SK-N-SH (cell line): ENCODE measurements at regions not wholly inside any gene's neighbourhood (a gene's known extent, or its start where the extent isn't known, plus 50 kb on each side); places are given as distances from the start of the nearest gene placed in this dataset.
A peak's percentile ranks its signal among the peaks of the same experiment; 100 is the strongest.

Source experiments
- CTCF ChIA-PET: fragments of 300-600, 350-600 bp; formaldehyde crosslinking; extraction: SDS; loops from one replicate; lab custom pipeline; 2021; lab: Yijun Ruan, JAX
- POLR2A ChIA-PET: fragments of 350-600 bp; sonication (Branson Sonifier 250); formaldehyde crosslinking; extraction: SDS; loops from one replicate; lab custom pipeline; 2020; ENCODE audit warnings: antibody characterized with exemption, inconsistent platforms; lab: Yijun Ruan, JAX
- DNase-seq: peaks from one replicate; pipeline ENCODE4 v3.0.0; 2012
- H2AFZ ChIP-seq: fragments of 200-600 bp; sonication (generic); 2 replicates; pipeline ENCODE4 v1.8.1; 2016; ENCODE audit warnings: antibody characterized with exemption, mild to moderate bottlenecking, low read depth
- H3F3A ChIP-seq: fragments of 200-600 bp; sonication (generic); replicated peaks from 2 replicates; pipeline ENCODE3; 2016; ENCODE audit warnings: antibody characterized with exemption, mild to moderate bottlenecking; ENCODE audit not compliant: insufficient read depth
- H3K27ac ChIP-seq, 2 experiments: fragments of 200-500 bp in 1 of 2; fragments of 200-600 bp in 1 of 2; sonication (Bioruptor generic) in 1 of 2; sonication (generic), shearing (Covaris generic) in 1 of 2; 2 replicates each; pipeline versions ENCODE4 v1.5.1 to v1.6.1; 2014 to 2016; ENCODE audit warnings: low read depth in 2 of 2, inconsistent platforms in 1 of 2, low read length in 1 of 2, mild to moderate bottlenecking in 1 of 2, mixed read lengths in 1 of 2
- H3K27me3 ChIP-seq: fragments of 200-600 bp; sonication (generic), shearing (Covaris generic); 2 replicates; pipeline ENCODE4 v1.6.1; 2016; ENCODE audit warnings: mixed run types; ENCODE audit not compliant: insufficient read depth
- H3K36me3 ChIP-seq, 2 experiments: fragments of 200-500 bp in 1 of 2; fragments of 200-600 bp in 1 of 2; sonication (Bioruptor generic) in 1 of 2; sonication (generic) in 1 of 2; replicated peaks in 1 of 2; 2 replicates each; pipeline versions ENCODE3 to v1.5.1; 2014 to 2016; ENCODE audit warnings: low read length in 1 of 2, mild to moderate bottlenecking in 1 of 2; ENCODE audit not compliant: insufficient read depth in 2 of 2, control insufficient read depth in 1 of 2
- H3K4me1 ChIP-seq, 2 experiments: fragments of 200-500 bp in 1 of 2; fragments of 200-600 bp in 1 of 2; sonication (Bioruptor generic) in 1 of 2; sonication (generic), shearing (Covaris generic) in 1 of 2; 2 replicates each; pipeline versions ENCODE4 v1.5.1 to v1.6.1; 2014 to 2016; ENCODE audit warnings: low read depth in 1 of 2, low read length in 1 of 2, mixed run types in 1 of 2; ENCODE audit not compliant: insufficient read depth in 2 of 2, control insufficient read depth in 1 of 2
- H3K4me2 ChIP-seq: fragments of 200-600 bp; sonication (generic), shearing (Covaris generic); 2 replicates; pipeline ENCODE4 v1.6.1; 2017; ENCODE audit warnings: mixed run types
- H3K4me3 ChIP-seq, 2 experiments: fragments of 200-500 bp in 1 of 2; fragments of 200-600 bp in 1 of 2; sonication (Bioruptor generic) in 1 of 2; sonication (generic), shearing (Covaris generic) in 1 of 2; 2 replicates each; pipeline versions ENCODE4 v1.5.1 to v1.8.1; 2014 to 2016; ENCODE audit warnings: low read depth in 2 of 2, inconsistent platforms in 1 of 2, low read length in 1 of 2, mild to moderate bottlenecking in 1 of 2, mixed read lengths in 1 of 2, moderate library complexity in 1 of 2
- H3K79me2 ChIP-seq: fragments of 200-600 bp; sonication (generic); 2 replicates; pipeline ENCODE4 v1.8.1; 2017; ENCODE audit warnings: mild to moderate bottlenecking; ENCODE audit not compliant: insufficient read depth
- H3K9ac ChIP-seq: fragments of 200-600 bp; sonication (generic); 2 replicates; pipeline ENCODE4 v1.6.1; 2017; ENCODE audit warnings: mixed run types
- H3K9me2 ChIP-seq: fragments of 200-600 bp; sonication (generic); 2 replicates; pipeline ENCODE4 v1.6.1; 2017; ENCODE audit warnings: mixed run types
- H3K9me3 ChIP-seq: fragments of 200-600 bp; sonication (generic); 2 replicates; pipeline ENCODE4 v1.6.1; 2017; ENCODE audit warnings: mixed run types, mild to moderate bottlenecking, moderate library complexity
- H4K20me1 ChIP-seq: fragments of 200-600 bp; sonication (generic); 2 replicates; pipeline ENCODE4 v1.6.1; 2017; ENCODE audit warnings: mild to moderate bottlenecking, mixed run types; ENCODE audit not compliant: insufficient read depth
- EP300 ChIP-seq, 2 experiments: IDR thresholded peaks; 2 replicates each; pipeline versions ENCODE4 v1.4.0 to v1.6.1; 2012; ENCODE audit warnings: borderline replicate concordance in 1 of 2, low read depth in 1 of 2, low read length in 1 of 2
- EZH2phosphoT487 ChIP-seq: fragments of 200-600 bp; sonication (generic); IDR thresholded peaks from 2 replicates; pipeline ENCODE4 v1.6.1; 2017; ENCODE audit warnings: low read depth, mixed run types, mild to moderate bottlenecking, antibody characterized with exemption, moderate library complexity, borderline replicate concordance
- FOSL2 ChIP-seq: IDR thresholded peaks from 2 replicates; pipeline ENCODE4 v1.4.0; 2012; ENCODE audit warnings: low read depth, mild to moderate bottlenecking, moderate library complexity, borderline replicate concordance
- FOXM1 ChIP-seq: IDR thresholded peaks from 2 replicates; pipeline ENCODE4 v1.4.0; 2012; ENCODE audit warnings: low read depth, mild to moderate bottlenecking
- GATA2 ChIP-seq: sonication (generic); formaldehyde crosslinking; IDR thresholded peaks from 2 replicates; pipeline ENCODE4 v1.5.0; 2020; ENCODE audit warnings: mild to moderate bottlenecking, missing genetic modification reagents
- MAX ChIP-seq: IDR thresholded peaks from 2 replicates; pipeline ENCODE4 v1.4.0; 2012; ENCODE audit warnings: low read depth
- MEF2A ChIP-seq: IDR thresholded peaks from 2 replicates; pipeline ENCODE4 v1.4.0; 2012; ENCODE audit warnings: low read depth, borderline replicate concordance
- MXI1 ChIP-seq: IDR thresholded peaks from 2 replicates; pipeline ENCODE4 v1.6.1; 2012; ENCODE audit warnings: mild to moderate bottlenecking, low read depth, low read length, improper control_type of control experiment
- PBX3 ChIP-seq: IDR thresholded peaks from 2 replicates; pipeline ENCODE4; 2012
- RAD21 ChIP-seq: IDR thresholded peaks from 2 replicates; pipeline ENCODE4 v1.6.1; 2012; ENCODE audit warnings: mild to moderate bottlenecking, low read length
- RCOR1 ChIP-seq: fragments of 150-350 bp; IDR thresholded peaks from 2 replicates; pipeline ENCODE4 v1.6.1; 2017; ENCODE audit warnings: antibody characterized with exemption, low read length
- RFX5 ChIP-seq: IDR thresholded peaks from 2 replicates; pipeline ENCODE4 v1.6.1; 2012; ENCODE audit warnings: mild to moderate bottlenecking, improper control_type of control experiment, low read length
- SIN3A ChIP-seq: IDR thresholded peaks from 2 replicates; pipeline ENCODE4 v1.6.1; 2012; ENCODE audit warnings: low read depth, mild to moderate bottlenecking, low read length, moderate library complexity, borderline replicate concordance
- SMC3 ChIP-seq: IDR thresholded peaks from 2 replicates; pipeline ENCODE4 v1.6.1; 2012; ENCODE audit warnings: low read depth, low read length, improper control_type of control experiment
- YY1 ChIP-seq: IDR thresholded peaks from 2 replicates; pipeline ENCODE4 v1.4.0; 2012; ENCODE audit warnings: low read depth, mild to moderate bottlenecking
- ZBTB33 ChIP-seq: IDR thresholded peaks from 2 replicates; pipeline ENCODE4 v1.4.0; 2012; ENCODE audit warnings: low read depth, borderline replicate concordance
- WGBS: methylation state at CpG from one replicate; pipeline ENCODE4 v1.1.6; 2017; ENCODE audit warnings: low lambda C conversion rate; 5-methylcytosine and 5-hydroxymethylcytosine counted together
- TF ChIP-seq, protein P1 (sequence below): IDR thresholded peaks from 2 replicates; pipeline ENCODE4 v1.4.0; 2012; ENCODE audit warnings: low read depth, borderline replicate concordance
- TF ChIP-seq, protein P2 (sequence below): fragments of 150-350 bp; IDR thresholded peaks from 2 replicates; pipeline ENCODE4 v1.6.1; 2016; ENCODE audit warnings: mild to moderate bottlenecking, low read depth, low read length

DNA sequence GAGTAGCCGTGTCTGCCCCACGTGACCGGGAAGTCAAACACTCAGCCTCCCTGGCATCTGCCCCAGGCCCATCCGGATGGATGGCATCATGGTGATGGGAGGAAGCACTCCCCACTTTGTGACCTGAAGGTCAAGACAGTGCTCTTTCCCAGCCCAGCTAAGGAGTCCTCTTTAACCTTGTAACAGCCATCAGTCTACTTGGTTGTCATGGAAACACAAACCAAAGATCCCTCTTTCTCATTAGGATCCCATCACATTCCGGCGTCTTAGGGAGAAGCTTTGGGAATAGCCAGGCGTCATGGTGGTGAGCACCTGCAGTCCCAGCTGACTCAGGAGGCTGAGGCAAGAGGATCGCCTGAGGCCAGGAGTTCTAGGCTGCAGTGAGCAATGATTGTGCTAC is 90.9 kb upstream of the FOXC1 start:
- no peaks in the 10 kb centered on the region for H3K9me2 ChIP-seq
- WGBS, result 21% methylated on average over 8 of the region's 8 CpGs
- no peak overlapping the region for H3K4me2 ChIP-seq
- no peaks in the 10 kb centered on the region for H3K79me2 ChIP-seq
- H2AFZ ChIP-seq, result no peak overlapping the region
- no peaks in the 10 kb centered on the region for H3F3A ChIP-seq
- TF ChIP-seq, protein P1, sequence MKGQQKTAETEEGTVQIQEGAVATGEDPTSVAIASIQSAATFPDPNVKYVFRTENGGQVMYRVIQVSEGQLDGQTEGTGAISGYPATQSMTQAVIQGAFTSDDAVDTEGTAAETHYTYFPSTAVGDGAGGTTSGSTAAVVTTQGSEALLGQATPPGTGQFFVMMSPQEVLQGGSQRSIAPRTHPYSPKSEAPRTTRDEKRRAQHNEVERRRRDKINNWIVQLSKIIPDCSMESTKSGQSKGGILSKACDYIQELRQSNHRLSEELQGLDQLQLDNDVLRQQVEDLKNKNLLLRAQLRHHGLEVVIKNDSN, result 0 out of 2 replicates have a peak, but pooled peaks have one; percentile 8
- no peak for TF ChIP-seq MEF2A
- TF ChIP-seq, protein P2, sequence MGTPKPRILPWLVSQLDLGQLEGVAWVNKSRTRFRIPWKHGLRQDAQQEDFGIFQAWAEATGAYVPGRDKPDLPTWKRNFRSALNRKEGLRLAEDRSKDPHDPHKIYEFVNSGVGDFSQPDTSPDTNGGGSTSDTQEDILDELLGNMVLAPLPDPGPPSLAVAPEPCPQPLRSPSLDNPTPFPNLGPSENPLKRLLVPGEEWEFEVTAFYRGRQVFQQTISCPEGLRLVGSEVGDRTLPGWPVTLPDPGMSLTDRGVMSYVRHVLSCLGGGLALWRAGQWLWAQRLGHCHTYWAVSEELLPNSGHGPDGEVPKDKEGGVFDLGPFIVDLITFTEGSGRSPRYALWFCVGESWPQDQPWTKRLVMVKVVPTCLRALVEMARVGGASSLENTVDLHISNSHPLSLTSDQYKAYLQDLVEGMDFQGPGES, result no peak
- H4K20me1 ChIP-seq, result no peaks in the 10 kb centered on the region
- no peaks in the 10 kb centered on the region; a peak in 1 of 4 replicates for H3K4me1 ChIP-seq
- ChIA-PET CTCF (no interaction called here), POLR2A (no interaction called here)
- H3K9me3 ChIP-seq, result no peaks in the 10 kb centered on the region
- no peak overlapping the region for H3K9ac ChIP-seq
- no peaks in the 10 kb centered on the region for H3K36me3 ChIP-seq
- H3K27me3 ChIP-seq, result peaks cover 46% of the 10 kb centered on the region
- H3K27ac ChIP-seq, result no peak overlapping the region
- H3K4me3 ChIP-seq, result no peak overlapping the region
- no peak for DNase-seq

GRCh38 chr6:1519597-1519996 is 90.1 kb upstream of the FOXC1 start:
- no peaks in the 10 kb centered on the region for H3K36me3 ChIP-seq
- DNase-seq, result no peak
- H3K27me3 ChIP-seq, result peaks cover 46% of the 10 kb centered on the region
- no peaks in the 10 kb centered on the region for H3K79me2 ChIP-seq
- no peaks in the 10 kb centered on the region for H3K9me3 ChIP-seq
- WGBS, result 2% methylated on average over 4 of the region's 4 CpGs
- H4K20me1 ChIP-seq, result no peaks in the 10 kb centered on the region
- CTCF ChIA-PET, result no interaction called here
- no peak overlapping the region for H3K9ac ChIP-seq
- POLR2A ChIA-PET, result no interaction called here
- peaks cover 0 to 2% of the 10 kb centered on the region in 2 experiments; a peak in 1 of 4 replicates for H3K4me1 ChIP-seq
- no peaks in the 10 kb centered on the region for H3F3A ChIP-seq
- H2AFZ ChIP-seq, result no peak overlapping the region
- no peak overlapping the region for H3K27ac ChIP-seq
- TF ChIP-seq SMC3, result no peak
- no peak for TF ChIP-seq MAX
- TF ChIP-seq, protein P1, result no peak
- TF ChIP-seq GATA2, result no peak
- no peak for TF ChIP-seq EP300 (IDR thresholded peaks at IDR 0.05; ENCODE audit: borderline replicate concordance in 1 of 2, low read depth in 1 of 2, low read length in 1 of 2)
- TF ChIP-seq MXI1, result no peak
- TF ChIP-seq EZH2phosphoT487, result no peak
- no peak for TF ChIP-seq ZBTB33
- no peak for TF ChIP-seq FOXM1
- no peak for TF ChIP-seq PBX3
- no peak for TF ChIP-seq YY1
- TF ChIP-seq SIN3A, result no peak
- TF ChIP-seq RFX5, result no peak
- TF ChIP-seq FOSL2, result no peak
- TF ChIP-seq RAD21, result no peak
- no peak for TF ChIP-seq RCOR1
- H3K4me2 ChIP-seq, result no peak overlapping the region
- no peak overlapping the region for H3K4me3 ChIP-seq
- H3K9me2 ChIP-seq, result no peaks in the 10 kb centered on the region
